ENCODE measurements at regions not wholly inside any gene's neighbourhood (a gene's known extent, or its start where the extent isn't known, plus 50 kb on each side); places are given as distances from the start of the nearest gene placed in this dataset.

GRCh38 chr1:20429296-20429695 is 56.7 kb downstream of the CAMK2N1 start (continued):
- TF ChIP-seq AFF4 (CRISPR knock-in tag; IDR thresholded peaks at IDR 0.05) (no peak), ZNF720 (CRISPR knock-in tag; IDR thresholded peaks at IDR 0.05) (no peak), RFXAP (CRISPR knock-in tag; IDR thresholded peaks at IDR 0.05; ENCODE audit: borderline replicate concordance) (no peak), ZFP37 (CRISPR knock-in tag; IDR thresholded peaks at IDR 0.05; ENCODE audit: borderline replicate concordance) (no peak), CENPT (CRISPR knock-in tag; IDR thresholded peaks at IDR 0.05; ENCODE audit: low read depth) (no peak), NR3C1 (CRISPR knock-in tag; IDR thresholded peaks at IDR 0.05) (no peak), ZC3H13 (CRISPR knock-in tag; IDR thresholded peaks at IDR 0.05) (no peak), ZNF644 (CRISPR knock-in tag; IDR thresholded peaks at IDR 0.05; ENCODE audit: low read depth) (no peak), U2AF1 (optimal IDR thresholded peaks at IDR 0.05; ENCODE audit: low read depth, low read length) (no peak), ZNF367 (CRISPR knock-in tag; IDR thresholded peaks at IDR 0.05; ENCODE audit: borderline replicate concordance) (no peak), FOXM1 (CRISPR knock-in tag; IDR thresholded peaks at IDR 0.05) (no peak), SNAI1 (CRISPR knock-in tag; IDR thresholded peaks at IDR 0.05; ENCODE audit: borderline replicate concordance) (no peak)
- TF ChIP-seq, protein P1, sequence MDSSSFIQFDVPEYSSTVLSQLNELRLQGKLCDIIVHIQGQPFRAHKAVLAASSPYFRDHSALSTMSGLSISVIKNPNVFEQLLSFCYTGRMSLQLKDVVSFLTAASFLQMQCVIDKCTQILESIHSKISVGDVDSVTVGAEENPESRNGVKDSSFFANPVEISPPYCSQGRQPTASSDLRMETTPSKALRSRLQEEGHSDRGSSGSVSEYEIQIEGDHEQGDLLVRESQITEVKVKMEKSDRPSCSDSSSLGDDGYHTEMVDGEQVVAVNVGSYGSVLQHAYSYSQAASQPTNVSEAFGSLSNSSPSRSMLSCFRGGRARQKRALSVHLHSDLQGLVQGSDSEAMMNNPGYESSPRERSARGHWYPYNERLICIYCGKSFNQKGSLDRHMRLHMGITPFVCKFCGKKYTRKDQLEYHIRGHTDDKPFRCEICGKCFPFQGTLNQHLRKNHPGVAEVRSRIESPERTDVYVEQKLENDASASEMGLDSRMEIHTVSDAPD (CRISPR knock-in tag; IDR thresholded peaks at IDR 0.05): no peak
- TF ChIP-seq, protein P2, sequence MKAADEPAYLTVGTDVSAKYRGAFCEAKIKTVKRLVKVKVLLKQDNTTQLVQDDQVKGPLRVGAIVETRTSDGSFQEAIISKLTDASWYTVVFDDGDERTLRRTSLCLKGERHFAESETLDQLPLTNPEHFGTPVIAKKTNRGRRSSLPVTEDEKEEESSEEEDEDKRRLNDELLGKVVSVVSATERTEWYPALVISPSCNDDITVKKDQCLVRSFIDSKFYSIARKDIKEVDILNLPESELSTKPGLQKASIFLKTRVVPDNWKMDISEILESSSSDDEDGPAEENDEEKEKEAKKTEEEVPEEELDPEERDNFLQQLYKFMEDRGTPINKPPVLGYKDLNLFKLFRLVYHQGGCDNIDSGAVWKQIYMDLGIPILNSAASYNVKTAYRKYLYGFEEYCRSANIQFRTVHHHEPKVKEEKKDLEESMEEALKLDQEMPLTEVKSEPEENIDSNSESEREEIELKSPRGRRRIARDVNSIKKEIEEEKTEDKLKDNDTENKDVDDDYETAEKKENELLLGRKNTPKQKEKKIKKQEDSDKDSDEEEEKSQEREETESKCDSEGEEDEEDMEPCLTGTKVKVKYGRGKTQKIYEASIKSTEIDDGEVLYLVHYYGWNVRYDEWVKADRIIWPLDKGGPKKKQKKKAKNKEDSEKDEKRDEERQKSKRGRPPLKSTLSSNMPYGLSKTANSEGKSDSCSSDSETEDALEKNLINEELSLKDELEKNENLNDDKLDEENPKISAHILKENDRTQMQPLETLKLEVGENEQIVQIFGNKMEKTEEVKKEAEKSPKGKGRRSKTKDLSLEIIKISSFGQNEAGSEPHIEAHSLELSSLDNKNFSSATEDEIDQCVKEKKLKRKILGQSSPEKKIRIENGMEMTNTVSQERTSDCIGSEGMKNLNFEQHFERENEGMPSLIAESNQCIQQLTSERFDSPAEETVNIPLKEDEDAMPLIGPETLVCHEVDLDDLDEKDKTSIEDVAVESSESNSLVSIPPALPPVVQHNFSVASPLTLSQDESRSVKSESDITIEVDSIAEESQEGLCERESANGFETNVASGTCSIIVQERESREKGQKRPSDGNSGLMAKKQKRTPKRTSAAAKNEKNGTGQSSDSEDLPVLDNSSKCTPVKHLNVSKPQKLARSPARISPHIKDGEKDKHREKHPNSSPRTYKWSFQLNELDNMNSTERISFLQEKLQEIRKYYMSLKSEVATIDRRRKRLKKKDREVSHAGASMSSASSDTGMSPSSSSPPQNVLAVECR (CRISPR knock-in tag; IDR thresholded peaks at IDR 0.05; ENCODE audit: borderline replicate concordance): no peak
- TF ChIP-seq, protein P3, sequence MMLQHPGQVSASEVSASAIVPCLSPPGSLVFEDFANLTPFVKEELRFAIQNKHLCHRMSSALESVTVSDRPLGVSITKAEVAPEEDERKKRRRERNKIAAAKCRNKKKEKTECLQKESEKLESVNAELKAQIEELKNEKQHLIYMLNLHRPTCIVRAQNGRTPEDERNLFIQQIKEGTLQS (CRISPR knock-in tag; IDR thresholded peaks at IDR 0.05): no peak
- TF ChIP-seq, protein P4, sequence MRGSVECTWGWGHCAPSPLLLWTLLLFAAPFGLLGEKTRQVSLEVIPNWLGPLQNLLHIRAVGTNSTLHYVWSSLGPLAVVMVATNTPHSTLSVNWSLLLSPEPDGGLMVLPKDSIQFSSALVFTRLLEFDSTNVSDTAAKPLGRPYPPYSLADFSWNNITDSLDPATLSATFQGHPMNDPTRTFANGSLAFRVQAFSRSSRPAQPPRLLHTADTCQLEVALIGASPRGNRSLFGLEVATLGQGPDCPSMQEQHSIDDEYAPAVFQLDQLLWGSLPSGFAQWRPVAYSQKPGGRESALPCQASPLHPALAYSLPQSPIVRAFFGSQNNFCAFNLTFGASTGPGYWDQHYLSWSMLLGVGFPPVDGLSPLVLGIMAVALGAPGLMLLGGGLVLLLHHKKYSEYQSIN (CRISPR knock-in tag; IDR thresholded peaks at IDR 0.05; ENCODE audit: borderline replicate concordance): no peak
- TF ChIP-seq, protein P5, sequence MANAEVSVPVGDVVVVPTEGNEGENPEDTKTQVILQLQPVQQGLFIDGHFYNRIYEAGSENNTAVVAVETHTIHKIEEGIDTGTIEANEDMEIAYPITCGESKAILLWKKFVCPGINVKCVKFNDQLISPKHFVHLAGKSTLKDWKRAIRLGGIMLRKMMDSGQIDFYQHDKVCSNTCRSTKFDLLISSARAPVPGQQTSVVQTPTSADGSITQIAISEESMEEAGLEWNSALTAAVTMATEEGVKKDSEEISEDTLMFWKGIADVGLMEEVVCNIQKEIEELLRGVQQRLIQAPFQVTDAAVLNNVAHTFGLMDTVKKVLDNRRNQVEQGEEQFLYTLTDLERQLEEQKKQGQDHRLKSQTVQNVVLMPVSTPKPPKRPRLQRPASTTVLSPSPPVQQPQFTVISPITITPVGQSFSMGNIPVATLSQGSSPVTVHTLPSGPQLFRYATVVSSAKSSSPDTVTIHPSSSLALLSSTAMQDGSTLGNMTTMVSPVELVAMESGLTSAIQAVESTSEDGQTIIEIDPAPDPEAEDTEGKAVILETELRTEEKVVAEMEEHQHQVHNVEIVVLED (CRISPR knock-in tag; IDR thresholded peaks at IDR 0.05; ENCODE audit: borderline replicate concordance): no peak

Data from HepG2 (cell line).